SIG-M5 treated with dmso at 0.1 percent for 504 hours (cell line): ENCODE measurements at regions not wholly inside any gene's neighbourhood (a gene's known extent, or its start where the extent isn't known, plus 50 kb on each side); places are given as distances from the start of the nearest gene placed in this dataset.

Experiments
- DNase-seq: peaks from one replicate; lab custom pipeline; 2025; ENCODE audit not compliant: unreplicated experiment; lab: John Stamatoyannopoulos, UW

DNA sequence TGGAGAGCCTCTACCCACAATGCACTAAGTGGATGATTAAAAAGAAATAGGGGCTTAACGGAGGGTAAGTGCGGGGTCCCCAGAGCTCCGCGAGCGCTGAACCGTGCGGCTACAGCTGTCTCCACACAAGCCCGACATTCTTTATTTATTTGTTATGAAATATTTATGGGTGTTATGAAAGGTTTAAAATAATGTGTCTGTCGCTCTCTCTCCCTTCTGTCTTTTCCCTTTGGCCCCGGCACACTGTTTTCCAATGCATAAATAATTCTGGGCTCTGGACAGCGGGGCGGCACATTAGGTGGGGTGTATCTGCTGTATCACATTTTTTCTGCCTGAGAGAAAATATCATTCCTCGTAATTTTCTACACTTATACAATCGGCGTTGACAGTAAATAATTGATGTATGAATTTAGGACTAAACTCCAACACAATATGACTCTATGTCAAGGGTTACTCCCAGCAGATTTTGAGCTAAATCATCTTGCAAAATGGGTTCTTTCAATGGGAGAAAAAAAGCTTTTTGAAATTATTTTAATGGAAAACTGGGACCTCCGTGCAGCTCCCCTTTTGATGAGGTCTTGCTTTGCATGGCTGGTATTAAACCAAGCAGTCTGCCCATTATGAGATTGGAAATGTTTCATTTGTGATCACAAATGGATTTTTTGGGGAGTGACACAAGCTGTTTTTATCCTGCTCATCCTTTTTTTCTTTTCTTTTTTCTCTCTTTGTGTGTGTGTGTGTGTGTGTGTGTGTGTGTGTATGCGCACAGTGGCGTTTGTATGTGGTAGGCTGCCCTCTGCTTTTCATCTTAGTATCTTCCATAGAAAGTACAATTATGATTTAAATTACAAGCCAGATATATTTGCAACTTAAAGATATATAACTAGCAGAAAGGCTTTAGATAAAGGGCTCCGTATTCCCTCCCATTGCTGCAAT, 370.6 kb upstream of the IRX4 start:
- no peak for DNase-seq

- no peak for DNase-seq
These were observed 369.0 kb upstream of the IRX4 start for GRCh38 chr5:2251751-2252150.

GRCh38 chr5:2251298-2251697, 368.6 kb upstream of the IRX4 start:
- no peak for DNase-seq

GRCh38 chr5:2250365-2250950, 367.7 kb upstream of the IRX4 start:
- no peak for DNase-seq

DNA sequence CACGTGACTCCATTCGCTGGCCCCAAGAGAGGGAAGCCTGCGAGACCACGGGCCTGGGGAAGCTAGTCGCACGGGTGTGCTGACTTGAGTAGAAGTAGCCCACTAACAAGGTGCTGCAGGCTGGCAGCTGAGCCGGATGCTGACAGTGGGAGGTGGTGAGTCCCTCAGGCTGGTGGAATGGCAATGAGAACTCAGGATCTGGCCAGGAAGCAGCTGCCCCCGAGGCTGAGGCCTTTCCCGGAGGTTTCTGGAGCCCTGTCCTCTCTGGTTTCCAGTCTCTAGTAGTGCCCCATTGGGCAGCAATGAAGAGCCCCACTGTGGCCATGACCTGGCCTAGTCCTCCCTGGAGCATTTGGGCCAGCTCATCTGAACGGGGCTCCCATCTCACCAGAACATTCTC, 366.7 kb upstream of the IRX4 start:
- DNase-seq, result no peak

GRCh38 chr5:2249026-2249425, 366.3 kb upstream of the IRX4 start:
- no peak for DNase-seq

DNA sequence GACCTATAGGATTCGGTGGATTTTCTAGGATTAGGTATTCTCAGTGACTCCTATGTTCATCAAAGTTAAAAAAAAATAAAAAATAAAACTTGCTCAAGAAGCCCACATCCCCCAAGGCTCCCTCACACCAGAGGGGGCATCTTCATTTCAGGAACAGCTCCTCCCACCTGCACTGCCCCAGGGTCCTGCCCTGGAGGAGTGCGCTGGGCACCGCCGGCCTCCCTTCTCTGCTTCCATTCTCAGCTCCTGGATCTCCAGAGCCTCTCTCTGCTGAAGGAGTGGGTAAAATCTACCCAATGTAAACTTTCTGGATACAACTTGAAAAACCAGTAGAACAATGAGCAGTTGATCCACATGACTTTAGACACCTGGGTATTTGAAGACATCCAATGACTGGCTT, 359.8 kb upstream of the IRX4 start:
- DNase-seq, result peak; percentile 1

DNA sequence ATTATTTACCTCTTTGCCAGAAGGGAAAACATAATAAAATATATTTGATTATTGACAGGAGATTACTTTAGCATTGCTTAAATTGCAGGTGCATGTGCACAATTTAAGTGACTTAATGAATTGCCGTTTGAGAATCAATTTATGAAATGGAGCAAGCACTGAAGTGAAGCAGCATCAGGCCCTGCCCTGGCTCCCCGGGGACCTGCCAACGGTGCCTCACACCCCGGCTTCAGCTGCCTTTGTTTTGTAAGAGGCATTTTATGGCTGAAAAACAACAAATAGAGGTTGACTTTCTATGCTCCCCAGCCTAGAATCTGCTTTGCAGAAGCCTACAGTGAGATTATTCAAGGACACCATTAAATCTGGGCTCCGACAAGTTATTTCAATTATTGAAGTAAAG, 359.1 kb upstream of the IRX4 start:
- no peak for DNase-seq

DNA sequence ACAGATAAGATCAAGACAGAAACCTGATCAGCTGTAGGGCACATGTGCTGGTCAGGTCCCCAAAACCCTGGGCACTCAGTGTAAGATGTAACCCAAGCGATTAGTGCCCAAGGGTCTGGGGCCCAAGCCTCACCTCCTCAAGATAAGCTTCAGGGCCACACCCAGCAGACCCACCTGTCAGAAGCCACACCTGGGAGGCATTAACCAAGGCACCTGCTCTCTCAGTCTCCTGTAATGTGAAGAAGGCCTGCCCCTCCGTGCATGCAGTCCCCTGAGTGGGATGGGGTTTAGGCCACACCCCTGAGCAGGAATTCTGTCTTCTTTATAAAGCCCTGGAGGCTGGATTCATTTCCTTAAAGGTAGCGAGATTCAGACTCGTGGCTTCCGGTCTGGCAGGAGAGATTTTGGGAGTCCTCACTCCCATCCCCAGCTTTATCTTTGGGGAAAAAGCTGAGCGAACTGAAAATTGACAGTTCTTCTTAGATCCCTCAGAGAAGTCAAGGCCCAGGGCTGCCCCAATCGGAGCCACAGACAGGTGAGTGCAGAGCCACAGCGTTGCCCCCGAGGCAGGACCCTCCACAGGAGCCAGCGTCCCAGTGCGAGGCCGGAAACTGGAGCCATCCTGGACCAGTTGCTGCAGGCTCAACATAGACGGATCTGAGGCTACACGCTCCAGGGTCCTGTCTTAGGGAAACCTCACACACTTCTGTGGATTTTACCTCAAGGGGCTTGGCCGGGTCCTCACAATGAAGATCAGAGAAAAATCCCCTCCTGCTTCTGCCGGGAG, 357.6 kb upstream of the IRX4 start:
- no peak for DNase-seq

- no peak for DNase-seq
These were observed 356.6 kb upstream of the IRX4 start for GRCh38 chr5:2239201-2239910.

GRCh38 chr5:2238732-2239131, 356.0 kb upstream of the IRX4 start:
- DNase-seq, result no peak

GRCh38 chr5:2227433-2227832, 344.7 kb upstream of the IRX4 start:
- no peak for DNase-seq

GRCh38 chr5:2224689-2225088, 342.0 kb upstream of the IRX4 start:
- no peak for DNase-seq

DNA sequence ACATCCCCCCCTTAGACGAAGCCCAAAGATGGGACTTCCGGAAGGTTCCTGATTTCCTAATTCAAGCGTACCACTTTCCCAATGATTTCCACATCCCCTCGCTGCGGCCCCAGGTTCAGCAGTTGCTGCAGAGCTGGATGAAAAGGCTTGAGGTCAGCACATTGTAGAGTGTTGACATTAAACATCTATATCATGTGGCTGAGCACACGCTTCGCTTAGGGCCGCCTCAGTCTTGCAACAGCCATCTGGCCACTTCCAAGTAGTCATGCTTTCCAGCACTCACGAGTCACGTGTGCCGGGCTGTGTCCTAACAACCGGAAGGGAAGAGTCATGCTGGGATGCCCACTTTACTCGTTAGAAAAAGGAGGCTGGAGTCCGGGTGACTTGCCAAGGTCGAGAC, 340.6 kb upstream of the IRX4 start:
- DNase-seq, result no peak

GRCh38 chr5:2222246-2222992, 339.7 kb upstream of the IRX4 start:
- no peak for DNase-seq

- no peak for DNase-seq
These were observed 338.7 kb upstream of the IRX4 start for GRCh38 chr5:2221450-2221849.

- DNase-seq, result no peak
These were observed 338.0 kb upstream of the IRX4 start for GRCh38 chr5:2220741-2221140.

GRCh38 chr5:2219149-2219776, 336.5 kb upstream of the IRX4 start:
- DNase-seq, result no peak

- DNase-seq, result no peak
These were observed 334.5 kb upstream of the IRX4 start for GRCh38 chr5:2217219-2217618.
